ENCODE measurements at regions not wholly inside any gene's neighbourhood (a gene's known extent, or its start where the extent isn't known, plus 50 kb on each side); places are given as distances from the start of the nearest gene placed in this dataset.
"Not testable (repeated sequence)": the region's sequence is repeated elsewhere in the genome, so short reads cannot be mapped to it uniquely, and the experiment has no call there.

DNA sequence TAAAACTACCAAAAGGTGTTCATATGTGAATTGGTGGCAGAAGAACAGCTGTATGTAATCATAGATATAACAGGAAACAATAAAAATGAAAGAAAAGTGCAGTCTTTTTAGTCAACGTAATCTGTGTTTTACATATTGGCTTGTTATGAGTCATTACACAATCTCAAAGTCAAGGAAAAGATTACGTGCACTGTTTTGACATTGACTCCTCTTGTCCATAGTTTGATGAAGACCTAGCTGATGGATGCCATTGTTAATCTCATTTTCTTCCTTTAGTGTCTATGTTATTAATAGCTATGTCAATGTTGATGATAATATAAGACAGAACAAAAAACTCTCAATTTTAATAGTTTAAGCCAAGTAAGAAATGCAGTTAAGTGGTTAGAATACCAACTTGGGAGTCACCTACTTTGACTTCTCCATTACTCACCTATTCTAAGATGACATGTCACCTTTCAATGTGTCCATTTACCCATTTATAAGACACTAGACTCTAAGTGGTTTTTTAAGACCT is 84.5 kb upstream of the SAMSN1 start:
- H3K9me3 Mint-ChIP-seq = peaks cover 25% of the 10 kb centered on the region
- peaks cover 9% of the 10 kb centered on the region for H3K36me3 Mint-ChIP-seq (ENCODE audit: low read depth)
- no peaks in the 10 kb centered on the region for H3K27me3 Mint-ChIP-seq
- peaks cover 24% of the 10 kb centered on the region for H3K4me1 Mint-ChIP-seq
- intact Hi-C loops (cut with micrococcal nuclease) = loop anchor here (1.0 to 2.0 kb wide), 5 partner anchors 40 to 106 kb away; no protein-coding TSS in a partner anchor
- H3K4me3 Mint-ChIP-seq = no peak overlapping the region
- H3K27ac Mint-ChIP-seq = peak overlapping the region; percentile 78
- DNase-seq = no peak

- H3K36me3 Mint-ChIP-seq (ENCODE audit: low read depth) = peaks cover 9% of the 10 kb centered on the region
- H3K27me3 Mint-ChIP-seq = no peaks in the 10 kb centered on the region
- no peak overlapping the region for H3K4me3 Mint-ChIP-seq
- no peak for DNase-seq
- H3K27ac Mint-ChIP-seq = no peak overlapping the region
- peaks cover 28% of the 10 kb centered on the region for H3K9me3 Mint-ChIP-seq
- H3K4me1 Mint-ChIP-seq = peaks cover 24% of the 10 kb centered on the region
- intact Hi-C loops (cut with micrococcal nuclease) = loop anchor here (2.0 kb wide), 1 partner anchor 41 kb away; no protein-coding TSS in a partner anchor
Measured at GRCh38 chr21:14629461-14629860, 83.3 kb upstream of the SAMSN1 start.

DNA sequence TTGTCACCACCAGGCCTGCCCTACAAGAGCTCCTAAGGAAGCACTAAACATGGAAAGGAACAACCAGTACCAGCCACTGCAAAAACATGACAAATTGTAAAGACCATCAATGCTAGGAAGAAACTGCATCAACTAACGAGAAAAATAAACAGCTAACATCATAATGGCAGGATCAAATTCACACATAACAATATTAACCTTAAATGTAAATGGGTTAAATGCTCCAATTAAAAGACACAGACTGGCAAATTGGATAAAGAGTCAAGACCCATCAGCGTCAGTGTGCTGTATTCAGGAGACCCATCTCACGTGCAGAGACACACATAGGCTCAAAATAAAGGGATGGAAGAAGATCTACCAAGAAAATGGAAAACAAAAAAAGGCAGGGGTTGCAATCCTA is 77.0 kb upstream of the SAMSN1 start:
- H3K27me3 Mint-ChIP-seq; intact Hi-C loops (cut with micrococcal nuclease); DNase-seq; H3K4me3 Mint-ChIP-seq; H3K27ac Mint-ChIP-seq: not testable (repeated sequence)
- Mint-ChIP-seq H3K9me3 (peaks cover 27% of the 10 kb centered on the region), H3K36me3 (ENCODE audit: low read depth) (peaks cover 19% of the 10 kb centered on the region), H3K4me1 (peaks cover 13% of the 10 kb centered on the region)

DNA sequence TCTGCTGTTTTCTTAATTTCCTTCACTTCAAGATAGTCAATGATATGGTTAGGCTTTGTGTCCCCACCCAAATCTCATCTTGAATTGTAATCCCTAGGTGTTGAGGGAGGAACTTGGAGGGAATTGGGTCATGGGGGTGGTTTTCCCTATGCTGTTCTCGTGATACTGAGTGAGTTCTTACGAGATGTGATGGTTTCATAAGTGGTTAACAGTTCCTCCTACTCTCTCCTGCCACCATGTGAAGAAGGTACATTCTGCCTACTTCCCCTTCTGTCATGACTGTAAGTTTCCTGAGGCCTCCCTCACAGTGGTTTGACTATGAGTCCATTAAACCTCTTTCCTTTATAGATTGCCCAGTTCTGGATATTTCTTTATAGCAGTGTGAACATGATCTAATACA is 74.0 kb upstream of the SAMSN1 start:
- H3K9me3 Mint-ChIP-seq = peaks cover 34% of the 10 kb centered on the region
- DNase-seq = no peak
- H3K4me1 Mint-ChIP-seq = peaks cover 25% of the 10 kb centered on the region
- H3K36me3 Mint-ChIP-seq (ENCODE audit: low read depth) = peaks cover 19% of the 10 kb centered on the region
- no peaks in the 10 kb centered on the region for H3K27me3 Mint-ChIP-seq
- H3K27ac Mint-ChIP-seq = peak overlapping the region; percentile 73
- intact Hi-C loops (cut with micrococcal nuclease) = loop anchor here (1.0 kb wide), 1 partner anchor 93 kb away; no protein-coding TSS in a partner anchor
- H3K4me3 Mint-ChIP-seq = no peak overlapping the region

DNA sequence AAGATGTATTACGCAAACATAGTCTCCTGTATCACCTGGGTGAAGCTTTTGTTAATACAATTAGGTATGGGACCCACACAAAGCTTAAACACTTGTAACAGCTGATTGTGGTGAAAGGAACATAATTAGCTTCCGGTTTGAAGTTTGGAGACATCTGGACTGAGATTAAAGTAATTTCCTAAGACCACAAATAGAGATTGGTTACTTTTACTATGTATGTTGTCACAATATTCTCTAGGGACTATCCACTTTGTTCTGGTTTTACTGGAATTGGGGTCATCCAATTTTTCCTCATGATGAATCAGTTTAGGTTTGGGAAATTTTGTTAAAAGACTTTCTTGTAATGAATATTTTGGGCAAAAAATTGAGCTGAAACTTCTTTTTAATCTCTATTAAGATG is 71.8 kb upstream of the SAMSN1 start:
- no peak overlapping the region for H3K4me3 Mint-ChIP-seq
- H3K4me1 Mint-ChIP-seq = peaks cover 27% of the 10 kb centered on the region
- intact Hi-C loops (cut with micrococcal nuclease) = loop anchor here (2.0 to 5.0 kb wide), 3 partner anchors 15 to 46 kb away; no protein-coding TSS in a partner anchor
- no peak overlapping the region for H3K27ac Mint-ChIP-seq
- no peak for DNase-seq
- no peaks in the 10 kb centered on the region for H3K27me3 Mint-ChIP-seq
- H3K36me3 Mint-ChIP-seq (ENCODE audit: low read depth) = peaks cover 16% of the 10 kb centered on the region
- H3K9me3 Mint-ChIP-seq = peaks cover 25% of the 10 kb centered on the region

DNA sequence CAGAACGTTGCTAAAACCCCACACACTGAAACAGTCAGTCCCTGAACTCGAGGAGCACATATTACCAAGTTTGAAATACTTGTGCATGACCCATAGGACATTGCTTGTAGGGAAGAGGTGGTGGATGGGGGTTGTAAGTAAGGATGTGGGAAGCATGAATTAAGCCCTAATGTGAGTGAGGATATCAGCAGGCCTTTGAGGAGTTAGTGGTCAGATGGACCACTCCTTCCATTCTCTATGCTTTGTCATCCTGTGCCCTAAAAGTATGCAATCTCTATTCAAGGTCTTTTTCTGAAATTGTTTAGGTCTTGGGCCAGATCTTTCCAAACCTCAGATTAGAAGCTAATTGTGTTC is 70.9 kb upstream of the SAMSN1 start:
- H3K4me1 Mint-ChIP-seq = peaks cover 24% of the 10 kb centered on the region
- no peak for DNase-seq
- H3K36me3 Mint-ChIP-seq (ENCODE audit: low read depth) = peaks cover 13% of the 10 kb centered on the region
- H3K27ac Mint-ChIP-seq = peak overlapping the region; percentile 85
- no peak overlapping the region for H3K4me3 Mint-ChIP-seq
- intact Hi-C loops (cut with micrococcal nuclease) = loop anchor here (2.0 to 5.0 kb wide), 3 partner anchors 14 to 45 kb away; no protein-coding TSS in a partner anchor
- H3K9me3 Mint-ChIP-seq = peaks cover 23% of the 10 kb centered on the region
- no peaks in the 10 kb centered on the region for H3K27me3 Mint-ChIP-seq

DNA sequence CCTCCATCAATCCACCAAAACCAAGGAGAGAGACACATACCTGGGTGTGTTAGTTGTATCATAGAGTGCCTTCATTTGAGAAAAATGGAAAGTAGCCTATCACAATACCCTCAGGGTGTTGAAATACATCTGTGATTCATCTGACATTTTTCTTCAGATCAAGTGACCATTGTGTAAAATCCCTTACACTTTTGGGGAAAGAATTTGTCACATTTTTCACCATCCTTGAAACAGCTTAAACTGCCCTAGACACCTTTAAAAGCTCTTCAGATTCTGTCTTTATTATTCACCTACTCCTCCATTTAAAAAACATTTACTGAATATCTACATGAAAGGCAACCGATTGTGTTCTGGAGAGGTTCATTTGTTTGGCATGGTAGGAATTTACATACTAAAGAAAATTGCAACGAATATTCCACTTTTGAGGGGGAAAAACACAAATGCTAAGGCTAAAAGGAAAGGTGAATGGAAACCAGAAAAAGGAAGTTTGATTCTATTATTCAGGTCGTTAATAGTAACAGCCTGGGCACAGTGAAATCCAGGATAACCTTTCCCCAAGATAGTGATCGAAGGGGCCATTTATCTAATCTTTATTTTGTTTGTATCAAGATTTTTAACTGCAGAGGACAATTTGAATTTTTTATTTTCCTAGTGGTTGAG is 70.4 kb upstream of the SAMSN1 start:
- H3K4me1 Mint-ChIP-seq = peaks cover 28% of the 10 kb centered on the region
- H3K27me3 Mint-ChIP-seq = no peaks in the 10 kb centered on the region
- H3K27ac Mint-ChIP-seq = peak overlapping the region; percentile 85
- no peak for DNase-seq
- intact Hi-C loops (cut with micrococcal nuclease) = loop anchor here (1.0 to 5.0 kb wide), 4 partner anchors 14 to 82 kb away; no protein-coding TSS in a partner anchor
- H3K4me3 Mint-ChIP-seq = peak overlapping the region; percentile 2
- H3K36me3 Mint-ChIP-seq (ENCODE audit: low read depth) = peaks cover 13% of the 10 kb centered on the region
- peaks cover 27% of the 10 kb centered on the region for H3K9me3 Mint-ChIP-seq

- H3K4me1 Mint-ChIP-seq = peaks cover 30% of the 10 kb centered on the region
- H3K27me3 Mint-ChIP-seq = no peaks in the 10 kb centered on the region
- H3K9me3 Mint-ChIP-seq = peaks cover 30% of the 10 kb centered on the region
- DNase-seq = no peak
- peaks cover 12% of the 10 kb centered on the region for H3K36me3 Mint-ChIP-seq (ENCODE audit: low read depth)
- intact Hi-C loops (cut with micrococcal nuclease) = loop anchor here (5.0 kb wide), 1 partner anchor 43 kb away; no protein-coding TSS in a partner anchor
- H3K27ac Mint-ChIP-seq = no peak overlapping the region
- no peak overlapping the region for H3K4me3 Mint-ChIP-seq
Measured at GRCh38 chr21:14615359-14615974, 69.4 kb upstream of the SAMSN1 start.

GRCh38 chr21:14614287-14614686 is 68.2 kb upstream of the SAMSN1 start:
- Mint-ChIP-seq H3K36me3 (ENCODE audit: low read depth) (peaks cover 3% of the 10 kb centered on the region), H3K27ac (no peak overlapping the region), H3K27me3 (no peaks in the 10 kb centered on the region), H3K9me3 (peaks cover 23% of the 10 kb centered on the region), H3K4me3 (no peak overlapping the region), H3K4me1 (peaks cover 29% of the 10 kb centered on the region)
- DNase-seq = no peak
- intact Hi-C loops (cut with micrococcal nuclease) = no loop called here

- Mint-ChIP-seq H3K36me3 (ENCODE audit: low read depth) (peaks cover 3% of the 10 kb centered on the region), H3K4me1 (peaks cover 30% of the 10 kb centered on the region), H3K27ac (no peak overlapping the region), H3K4me3 (no peak overlapping the region), H3K27me3 (no peaks in the 10 kb centered on the region), H3K9me3 (peaks cover 23% of the 10 kb centered on the region)
- DNase-seq = no peak
- intact Hi-C loops (cut with micrococcal nuclease) = no loop called here
Measured at GRCh38 chr21:14613486-14614224, 67.5 kb upstream of the SAMSN1 start.

DNA sequence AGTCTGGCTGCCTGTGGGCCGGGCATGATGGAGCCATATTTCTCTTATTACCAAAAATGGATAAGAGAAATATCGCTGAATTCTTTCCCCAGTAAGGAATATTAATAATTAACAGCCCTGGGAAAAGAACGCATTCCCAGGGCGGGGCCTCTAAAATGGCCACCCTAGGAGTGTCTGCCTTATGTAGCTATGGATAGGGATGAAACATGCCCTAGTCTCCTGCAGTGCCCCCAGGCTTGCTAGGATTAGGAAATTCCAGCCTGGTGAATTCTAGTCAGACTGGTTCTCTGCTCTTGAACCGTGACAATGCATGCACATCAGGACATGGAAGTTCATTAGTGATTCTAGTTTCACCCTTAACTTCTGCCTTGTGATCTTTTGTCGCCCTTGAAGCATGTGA is 64.0 kb upstream of the SAMSN1 start:
- peaks cover 24% of the 10 kb centered on the region for H3K4me1 Mint-ChIP-seq
- DNase-seq; H3K27me3 Mint-ChIP-seq; H3K4me3 Mint-ChIP-seq; H3K27ac Mint-ChIP-seq; H3K9me3 Mint-ChIP-seq; H3K36me3 Mint-ChIP-seq (ENCODE audit: low read depth); intact Hi-C loops (cut with micrococcal nuclease): not testable (repeated sequence)

GRCh38 chr21:14609274-14609673 is 63.2 kb upstream of the SAMSN1 start:
- H3K4me3 Mint-ChIP-seq = no peak overlapping the region
- H3K9me3 Mint-ChIP-seq = peaks cover 10% of the 10 kb centered on the region
- no peaks in the 10 kb centered on the region for H3K27me3 Mint-ChIP-seq
- peaks cover 24% of the 10 kb centered on the region for H3K4me1 Mint-ChIP-seq
- DNase-seq = no peak
- no peak overlapping the region for H3K27ac Mint-ChIP-seq
- intact Hi-C loops (cut with micrococcal nuclease) = no loop called here
- peaks cover 3% of the 10 kb centered on the region for H3K36me3 Mint-ChIP-seq (ENCODE audit: low read depth)

DNA sequence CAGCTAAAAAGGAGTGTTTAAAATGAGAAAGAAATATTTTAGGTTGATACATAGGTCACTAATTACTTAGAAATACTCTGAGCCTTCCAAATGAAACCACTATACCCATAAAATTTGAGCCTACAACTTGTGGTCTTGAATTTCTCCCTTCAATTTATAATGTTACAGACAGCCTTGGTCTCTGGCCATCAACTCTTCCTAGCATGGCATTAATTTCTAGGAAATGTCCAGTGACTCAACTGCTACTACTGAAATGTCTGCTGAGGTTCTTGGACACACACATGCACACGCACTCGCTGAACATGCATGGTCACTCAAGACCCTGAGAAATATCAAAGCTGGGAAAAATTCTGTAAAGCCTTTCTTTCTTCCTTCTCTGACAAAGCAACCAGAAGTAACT is 61.1 kb upstream of the SAMSN1 start:
- peaks cover 34% of the 10 kb centered on the region for H3K4me1 Mint-ChIP-seq
- intact Hi-C loops (cut with micrococcal nuclease) = no loop called here
- H3K4me3 Mint-ChIP-seq = no peak overlapping the region
- no peak for DNase-seq
- H3K27ac Mint-ChIP-seq = no peak overlapping the region
- H3K27me3 Mint-ChIP-seq = no peaks in the 10 kb centered on the region
- H3K9me3 Mint-ChIP-seq = peaks cover 11% of the 10 kb centered on the region
- peaks cover 5% of the 10 kb centered on the region for H3K36me3 Mint-ChIP-seq (ENCODE audit: low read depth)

DNA sequence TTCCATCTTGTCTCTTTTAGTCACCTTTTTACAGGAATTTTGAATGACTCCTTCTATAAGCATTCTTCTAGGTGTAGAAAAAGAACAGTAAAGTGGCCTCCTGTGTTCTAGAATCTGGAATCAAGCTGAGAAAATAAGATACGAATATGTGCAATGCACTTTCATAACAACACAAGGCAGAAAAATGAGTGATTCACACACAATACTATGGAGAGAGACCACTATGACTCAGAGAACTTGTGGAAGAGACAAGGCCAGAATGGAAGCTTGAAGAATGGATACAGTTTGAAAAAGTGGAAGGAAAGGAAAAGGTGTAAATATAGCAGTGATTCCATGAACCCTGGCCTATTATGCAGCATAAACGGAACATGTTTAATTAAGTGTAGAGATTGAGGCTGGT is 57.1 kb upstream of the SAMSN1 start:
- intact Hi-C loops (cut with micrococcal nuclease) = loop anchor here (2.0 kb wide), 1 partner anchor 14 kb away; no protein-coding TSS in a partner anchor
- Mint-ChIP-seq H3K4me3 (peak overlapping the region; percentile 67), H3K36me3 (ENCODE audit: low read depth) (peaks cover 10% of the 10 kb centered on the region), H3K4me1 (peaks cover 31% of the 10 kb centered on the region), H3K9me3 (peaks cover 9% of the 10 kb centered on the region), H3K27ac (peak overlapping the region; percentile 52), H3K27me3 (no peaks in the 10 kb centered on the region)
- DNase-seq = no peak
